HG03432 (cell line): ENCODE measurements at regions not wholly inside any gene's neighbourhood (a gene's known extent, or its start where the extent isn't known, plus 50 kb on each side); places are given as distances from the start of the nearest gene placed in this dataset.
"Not testable (repeated sequence)": the region's sequence is repeated elsewhere in the genome, so short reads cannot be mapped to it uniquely, and the experiment has no call there.

Source experiments
- ATAC-seq: cut with Tn5 transposase; IDR thresholded peaks from one replicate; pipeline ENCODE4 v1.9.1; 2021; ENCODE audit warnings: mild to moderate bottlenecking, moderate library complexity; ENCODE audit not compliant: unreplicated experiment

DNA sequence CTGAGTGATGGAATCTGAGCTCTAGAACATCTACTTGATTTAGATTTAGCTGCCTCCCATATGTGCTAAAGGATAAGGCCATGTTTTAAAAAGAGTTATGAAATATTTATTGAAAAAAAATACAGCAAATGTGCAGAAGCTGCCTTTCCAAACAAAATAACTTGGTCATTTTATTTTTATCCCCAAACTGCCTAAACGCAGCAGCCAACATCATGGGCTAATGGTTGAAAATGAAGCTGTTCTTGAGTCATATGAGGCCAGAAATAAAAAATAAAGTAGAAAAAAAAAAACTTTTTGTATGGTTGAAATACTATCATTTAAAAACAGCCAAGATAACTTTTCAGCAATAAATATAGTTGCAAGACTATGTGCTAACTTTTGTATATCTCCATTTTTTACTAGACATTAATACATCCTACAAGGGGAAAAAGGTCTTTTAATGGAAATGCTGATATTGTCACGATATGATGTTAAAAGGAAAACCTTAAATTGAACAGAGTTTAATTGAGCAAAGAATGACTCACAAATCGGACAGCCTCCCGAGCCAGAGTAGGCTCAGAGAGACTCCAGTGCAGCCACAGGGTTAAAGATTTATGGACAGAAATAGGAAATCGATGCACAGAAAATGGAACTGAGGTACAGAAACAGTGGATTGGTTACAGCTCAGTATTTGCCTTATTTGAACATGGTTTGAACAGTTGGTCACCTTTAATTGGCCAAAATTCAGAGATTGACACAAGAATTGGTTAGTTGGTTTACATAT lies 305.8 kb downstream of the MDFIC start:
- ATAC-seq: no peak

- no peak for ATAC-seq
These were observed 304.5 kb downstream of the MDFIC start for GRCh38 chr7:115226410-115226809.

GRCh38 chr7:115224922-115225321 lies 303.0 kb downstream of the MDFIC start:
- ATAC-seq: no peak

DNA sequence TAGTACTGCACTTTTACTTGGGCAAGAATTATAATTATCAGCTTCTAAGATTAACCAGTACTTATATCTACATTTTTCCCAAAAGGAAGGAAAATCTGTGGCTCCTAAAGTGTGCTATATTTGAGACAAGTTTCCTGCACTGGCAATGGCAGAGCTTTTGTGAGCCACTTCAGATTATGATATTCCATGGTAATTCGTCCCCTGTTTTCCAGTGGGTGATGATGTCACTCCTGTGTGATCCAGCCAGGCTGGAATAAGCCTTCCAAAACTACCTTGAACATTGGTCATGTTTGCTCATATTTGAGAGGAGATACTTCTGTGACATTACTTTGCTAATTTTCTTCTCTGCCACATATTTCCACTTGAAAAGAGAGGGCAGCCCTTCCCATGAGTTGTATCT lies 302.1 kb downstream of the MDFIC start:
- ATAC-seq: no peak

DNA sequence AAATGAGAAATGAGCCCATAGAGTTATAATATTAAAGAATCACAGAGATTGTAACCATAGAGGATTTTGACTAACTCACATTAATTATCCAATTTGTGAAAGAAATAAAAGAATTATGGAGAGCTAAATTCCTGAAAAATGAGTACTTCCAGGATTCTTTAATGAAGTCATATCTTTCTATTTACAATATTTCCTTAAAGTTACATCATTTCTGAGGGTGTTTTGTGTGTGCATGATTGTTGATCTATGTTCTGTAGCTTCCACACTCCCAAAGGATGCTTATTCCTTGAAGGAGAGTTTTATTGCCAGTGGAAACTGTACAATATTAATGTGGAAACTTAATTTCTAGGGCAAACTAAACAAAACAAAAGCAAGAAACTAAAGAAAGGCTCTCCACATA lies 299.6 kb downstream of the MDFIC start:
- ATAC-seq: no peak

- no peak for ATAC-seq
These were observed 296.2 kb downstream of the MDFIC start for GRCh38 chr7:115218076-115218475.

DNA sequence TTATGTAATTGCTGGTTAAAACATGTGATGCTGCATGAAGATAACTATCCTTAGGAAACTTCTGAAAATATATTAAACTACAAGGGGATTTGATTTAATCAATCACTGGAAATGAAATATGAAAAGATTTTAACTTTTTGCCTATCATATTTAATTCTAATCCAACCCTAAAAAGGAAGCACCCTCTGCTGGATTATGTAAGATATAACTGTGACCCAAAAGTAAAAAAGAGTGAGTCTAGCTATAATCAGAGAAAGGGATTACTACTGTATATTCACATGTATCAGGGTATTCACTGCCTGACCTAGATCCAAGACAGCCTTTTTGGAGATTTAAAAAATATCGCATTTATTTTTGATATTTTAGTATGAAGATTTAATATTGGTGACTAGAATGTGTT lies 295.5 kb downstream of the MDFIC start:
- ATAC-seq: peak; percentile 56

GRCh38 chr7:115216652-115217051 lies 294.8 kb downstream of the MDFIC start:
- ATAC-seq: no peak

DNA sequence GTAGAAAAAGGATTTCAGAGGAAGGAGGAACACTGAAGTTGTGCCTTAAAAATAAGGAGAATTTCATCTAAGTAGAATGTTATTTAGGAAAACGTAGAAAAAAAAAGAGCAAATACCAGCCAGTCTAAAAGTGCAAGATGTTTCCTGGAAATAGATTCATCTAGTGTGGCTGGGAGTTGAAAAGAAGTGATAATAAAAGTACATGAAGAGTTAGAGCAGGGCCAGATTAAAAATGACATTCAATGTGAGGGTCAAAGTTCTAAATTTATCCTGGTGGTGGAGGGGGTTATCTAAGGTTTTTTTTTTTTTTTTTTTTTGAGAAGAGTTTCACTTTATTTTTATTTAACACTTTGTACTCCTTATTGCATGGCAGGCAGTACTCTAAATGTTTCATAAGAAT lies 289.3 kb downstream of the MDFIC start:
- ATAC-seq: no peak

GRCh38 chr7:115210552-115210951 lies 288.7 kb downstream of the MDFIC start:
- no peak for ATAC-seq

DNA sequence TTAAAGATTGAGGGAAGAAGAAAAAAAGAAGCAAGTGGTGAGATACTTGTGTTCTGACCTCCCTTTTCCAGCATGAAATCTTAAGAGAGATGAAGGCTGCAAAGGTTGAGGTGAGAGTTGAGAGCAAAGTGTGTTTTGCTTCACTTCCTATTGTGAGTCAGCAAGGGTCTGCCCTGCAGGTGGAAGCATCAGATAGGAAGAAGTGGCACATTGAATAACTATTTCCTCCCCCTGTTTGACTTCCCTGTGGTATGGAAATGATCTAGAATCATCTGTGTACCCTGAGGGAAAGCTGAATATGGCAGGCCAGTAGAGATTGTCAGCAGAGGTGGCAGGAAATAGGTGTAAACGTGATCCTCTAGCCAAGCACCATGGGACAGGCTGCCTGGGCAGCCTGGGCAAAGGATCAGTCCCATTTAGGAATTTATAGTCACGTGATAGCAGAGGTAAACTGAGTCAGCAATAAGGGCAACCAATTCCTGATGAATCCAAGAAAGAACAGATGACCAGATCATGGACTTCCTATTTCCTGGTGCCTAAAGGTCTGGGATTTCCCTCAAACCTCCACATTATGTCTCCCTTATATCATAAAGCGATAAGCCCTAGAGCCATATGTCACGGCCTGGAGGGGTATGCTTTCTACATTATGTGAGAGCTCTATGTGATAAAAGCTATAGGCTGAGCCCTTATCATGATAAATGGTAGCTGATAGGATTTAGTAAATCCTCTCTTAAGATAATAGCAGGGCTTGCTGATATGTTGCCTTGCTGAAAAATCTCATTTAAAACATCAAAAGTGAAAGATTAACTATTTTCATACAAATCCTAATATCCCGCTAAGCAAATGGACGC lies 287.0 kb downstream of the MDFIC start:
- no peak for ATAC-seq

DNA sequence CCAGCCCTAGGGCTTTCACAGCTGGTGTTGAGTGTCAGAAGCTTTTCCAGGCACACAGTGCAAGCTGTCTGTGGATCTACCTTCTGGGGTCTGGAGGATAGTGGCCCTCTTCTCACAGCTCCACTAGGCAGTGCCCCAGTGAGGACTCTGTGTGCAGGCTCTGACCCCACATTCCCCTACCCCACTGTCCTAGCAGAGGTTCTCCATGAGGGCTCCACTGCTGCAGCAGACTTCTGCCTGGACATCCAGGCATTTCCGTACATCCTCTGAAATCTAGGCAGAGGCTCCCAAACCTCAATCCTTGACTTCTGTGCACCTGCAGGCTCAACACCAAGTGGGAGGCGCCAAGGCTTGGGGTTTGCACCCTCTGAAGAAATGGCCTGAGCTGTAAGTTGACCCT lies 284.5 kb downstream of the MDFIC start:
- not testable (repeated sequence) for ATAC-seq

- ATAC-seq: no peak
These were observed 276.2 kb downstream of the MDFIC start for GRCh38 chr7:115198143-115198542.

- ATAC-seq: no peak
These were observed 273.3 kb downstream of the MDFIC start for GRCh38 chr7:115195208-115195607.

GRCh38 chr7:115191526-115191925 lies 269.6 kb downstream of the MDFIC start:
- ATAC-seq: no peak

DNA sequence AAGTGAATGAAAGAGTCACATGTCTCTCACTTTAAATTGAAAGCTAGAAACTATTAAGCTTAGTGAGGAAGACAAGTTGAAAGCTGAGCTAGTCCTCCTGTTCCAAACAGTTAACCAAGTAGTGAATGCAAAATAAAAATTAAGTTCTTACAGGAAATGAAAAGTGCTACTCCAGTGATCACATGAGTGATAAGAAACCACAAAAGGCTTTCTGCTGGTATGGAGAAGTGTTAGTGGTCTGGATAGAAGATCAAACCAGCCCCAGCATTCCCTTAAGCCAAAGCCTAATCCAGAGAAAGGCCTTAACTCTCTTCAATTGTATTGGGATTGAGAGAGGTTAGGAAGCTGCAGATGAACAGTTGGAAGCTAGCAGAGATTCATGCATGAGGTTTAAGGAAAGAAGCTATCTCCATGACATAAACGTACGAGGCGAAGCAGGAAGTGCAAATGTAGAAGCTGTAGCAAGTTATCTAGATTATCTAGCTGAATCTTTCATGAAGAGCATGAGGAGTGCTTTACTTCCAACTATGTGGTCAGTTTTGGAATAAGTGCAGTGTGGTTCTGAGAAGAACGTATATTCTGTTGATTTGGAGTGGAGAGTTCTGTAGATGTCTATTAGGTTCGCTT lies 261.6 kb downstream of the MDFIC start:
- no peak for ATAC-seq

DNA sequence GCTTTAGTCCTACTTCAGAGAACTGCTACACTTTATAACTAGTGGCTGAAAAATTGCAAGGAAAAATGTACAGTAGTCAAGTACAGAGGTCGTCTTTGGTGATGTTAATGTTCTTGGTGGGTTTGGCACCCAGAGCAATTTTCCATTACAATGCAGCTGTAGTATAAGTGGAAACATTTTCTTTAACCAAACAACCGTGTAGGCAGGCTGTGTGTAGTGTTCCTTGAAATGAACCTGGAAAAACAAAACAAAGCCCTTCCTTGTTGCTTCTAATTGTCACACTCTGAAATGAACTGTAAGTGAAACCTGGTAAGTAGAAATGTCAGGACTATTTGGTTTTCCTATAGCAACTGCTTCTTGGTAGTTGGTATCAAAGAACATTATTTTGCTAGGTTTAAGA lies 256.9 kb downstream of the MDFIC start:
- no peak for ATAC-seq

GRCh38 chr7:115177823-115178222 lies 255.9 kb downstream of the MDFIC start:
- ATAC-seq: no peak

- ATAC-seq: no peak
These were observed 255.2 kb downstream of the MDFIC start for GRCh38 chr7:115177103-115177502.

DNA sequence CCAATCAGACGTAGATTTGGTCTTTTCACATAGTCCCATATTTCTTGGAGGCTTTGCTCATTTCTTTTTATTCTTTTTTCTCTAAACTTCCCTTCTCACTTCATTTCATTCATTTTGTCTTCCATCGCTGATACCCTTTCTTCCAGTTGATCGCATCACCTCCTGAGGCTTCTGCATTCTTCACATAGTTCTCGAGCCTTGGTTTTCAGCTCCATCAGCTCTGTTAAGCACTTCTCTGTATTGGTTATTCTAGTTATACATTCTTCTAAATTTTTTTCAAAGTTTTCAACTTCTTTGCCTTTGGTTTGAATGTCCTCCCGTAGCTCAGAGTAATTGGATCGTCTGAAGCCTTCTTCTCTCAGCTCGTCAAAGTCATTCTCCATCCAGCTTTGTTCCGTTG lies 250.5 kb downstream of the MDFIC start:
- ATAC-seq: not testable (repeated sequence)

DNA sequence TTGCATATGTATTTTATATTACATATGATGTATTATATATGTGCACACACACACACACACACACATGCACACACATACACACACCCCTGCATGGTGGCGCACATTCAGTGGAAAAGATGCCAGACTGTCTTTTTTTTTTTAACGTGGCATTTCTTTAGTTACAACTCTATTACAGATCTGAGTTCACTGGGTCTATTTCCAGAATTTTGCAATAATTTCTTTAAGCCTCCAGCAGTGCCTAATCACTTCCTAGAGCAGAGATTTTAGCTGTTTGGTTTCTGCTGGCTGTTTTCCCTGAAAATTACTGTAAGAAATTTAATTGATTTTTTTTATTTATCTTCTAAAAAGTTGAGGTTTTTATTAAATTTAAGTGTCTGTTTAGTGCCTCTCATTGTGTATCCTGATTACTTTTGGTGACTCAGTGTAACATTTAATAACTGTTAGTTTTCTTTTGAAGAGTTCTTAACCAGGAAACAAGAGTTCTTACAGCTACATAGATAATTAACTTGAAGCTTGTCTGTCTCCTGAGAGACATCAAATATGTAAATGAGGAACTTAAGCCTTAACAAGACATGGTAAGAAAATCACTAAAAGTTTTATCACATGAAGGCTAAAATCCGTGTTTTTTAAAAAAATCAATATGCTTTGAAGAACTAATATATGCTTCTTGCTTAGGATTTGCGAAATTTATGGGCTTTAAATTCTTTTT lies 232.0 kb downstream of the MDFIC start:
- ATAC-seq: no peak
